ENCODE measurements at regions not wholly inside any gene's neighbourhood (a gene's known extent, or its start where the extent isn't known, plus 50 kb on each side); places are given as distances from the start of the nearest gene placed in this dataset.

GRCh38 chr4:163415668-163416067 lies 57.9 kb downstream of the TKTL2 start:
- intact Hi-C loops (cut with micrococcal nuclease; ENCODE audit: unreplicated experiment) (no loop called here), in situ Hi-C loops (cut with HindIII; ENCODE audit: extremely low pct_ligation_motif_present, low pct_unique_long_range_greater_than_20kb) (no loop called here)
- Histone ChIP-seq H2AFZ (ENCODE audit: low read length) (no peak overlapping the region), H3K4me3 (replicated peaks in 1 of 3; ENCODE audit: insufficient read depth in 1 of 3, low read depth in 2 of 3, low read length in 3 of 3) (no peak overlapping the region), H3K4me2 (ENCODE audit: low read depth, low read length) (no peak overlapping the region), H3K27ac (ENCODE audit: extremely low read length, insufficient read depth, low read length) (no peak overlapping the region), H3K9me3 (ENCODE audit: low read length) (no peaks in the 10 kb centered on the region), H3K4me1 (ENCODE audit: insufficient read depth, low read length) (no peaks in the 10 kb centered on the region), H3K79me2 (ENCODE audit: insufficient read depth, low read length) (no peaks in the 10 kb centered on the region), H3K9ac (ENCODE audit: insufficient read depth, low read depth, low read length) (no peak overlapping the region), H4K20me1 (ENCODE audit: insufficient read depth, low read length) (no peaks in the 10 kb centered on the region), H3K27me3 (ENCODE audit: control insufficient read depth in 1 of 2, insufficient read depth in 2 of 2, low read length in 2 of 2) (no peaks in the 10 kb centered on the region), H3K36me3 (replicated peaks in 1 of 2; ENCODE audit: control insufficient read depth in 1 of 2, insufficient read depth in 2 of 2, low read length in 2 of 2) (no peaks in the 10 kb centered on the region)
- WGBS (ENCODE audit: low lambda C conversion rate): 6% methylated on average over 3 of the region's 3 CpGs
- CTCF ChIA-PET (ENCODE audit: low intra/inter-chr PET ratio, low total read pairs): no interaction called here
- POLR2A ChIA-PET: no interaction called here
- ATAC-seq (no peak), FAIRE-seq (no peak), DNase-seq (ENCODE audit: low spot score) (no peak)
- no TSS peak for BruUV-seq (replicated peaks)
- TF ChIP-seq ARID5B (CRISPR knock-in tag; IDR thresholded peaks at IDR 0.05): no peak
- no peak for TF ChIP-seq TARDBP (CRISPR knock-in tag; IDR thresholded peaks at IDR 0.05)
- TF ChIP-seq ARID4A (CRISPR knock-in tag; IDR thresholded peaks at IDR 0.05; ENCODE audit: borderline replicate concordance): no peak
- TF ChIP-seq ZNF772 (CRISPR knock-in tag; IDR thresholded peaks at IDR 0.05): no peak
- no peak for TF ChIP-seq ZSCAN31 (CRISPR knock-in tag; IDR thresholded peaks at IDR 0.05; ENCODE audit: low read depth)
- no peak for TF ChIP-seq TFE3 (CRISPR knock-in tag; IDR thresholded peaks at IDR 0.05)
- no peak for TF ChIP-seq MED1 (CRISPR knock-in tag; IDR thresholded peaks at IDR 0.05)
- TF ChIP-seq MAF1 (CRISPR knock-in tag; IDR thresholded peaks at IDR 0.05; ENCODE audit: borderline replicate concordance): no peak
- no peak for TF ChIP-seq JUN (CRISPR knock-in tag; IDR thresholded peaks at IDR 0.05)

All from HepG2 (cell line).